Sigmoid colon (tissue), 4 donors: ENCODE measurements at regions not wholly inside any gene's neighbourhood (a gene's known extent, or its start where the extent isn't known, plus 50 kb on each side); places are given as distances from the start of the nearest gene placed in this dataset.
"Not testable (repeated sequence)": the region's sequence is repeated elsewhere in the genome, so short reads cannot be mapped to it uniquely, and the experiment has no call there.

Source experiments
- CTCF ChIP-seq, 4 experiments: fragments of 450-650 bp in 3 of 4; fragments of 200-600 bp in 1 of 4; IDR thresholded peaks; one replicate each; pipeline ENCODE4 v1.5.1; 2016 to 2019; ENCODE audit warnings: antibody characterized with exemption in 4 of 4, mild to moderate bottlenecking in 3 of 4, moderate library complexity in 2 of 4
- EP300 ChIP-seq, 4 donors: sonication (generic); formaldehyde crosslinking; IDR thresholded peaks; one replicate each; pipeline ENCODE4 v1.6.1; 2017; ENCODE audit warnings: antibody characterized with exemption in 4 of 4
- POLR2AphosphoS5 ChIP-seq, 4 donors: sonication (generic); formaldehyde crosslinking; IDR thresholded peaks; one replicate each; pipeline ENCODE4 v1.6.1; 2017; ENCODE audit warnings: antibody characterized with exemption in 4 of 4

DNA sequence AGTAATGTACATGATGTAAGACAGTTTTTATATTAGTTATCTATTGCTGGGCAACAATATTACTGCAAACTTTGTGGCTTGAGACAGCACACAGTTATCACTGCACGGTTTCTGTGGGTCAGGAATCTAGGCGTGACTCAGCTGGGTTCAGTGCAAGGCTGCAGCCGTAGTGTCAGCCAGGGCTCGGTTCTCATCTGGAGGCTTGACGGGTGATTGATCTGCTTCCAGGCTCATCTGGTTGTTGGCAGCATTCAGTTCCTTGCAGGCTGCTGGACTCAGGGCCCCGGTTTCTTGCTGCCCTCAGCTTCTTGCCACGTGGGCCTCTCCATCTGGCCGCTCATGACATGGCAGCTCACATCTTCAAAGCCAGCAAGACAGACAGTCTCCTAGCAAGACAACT, 197.7 kb upstream of the EEF2KMT start:
- not testable (repeated sequence) for TF ChIP-seq CTCF, POLR2AphosphoS5, EP300 (IDR thresholded peaks at IDR 0.05)
